ENCODE measurements at regions not wholly inside any gene's neighbourhood (a gene's known extent, or its start where the extent isn't known, plus 50 kb on each side); places are given as distances from the start of the nearest gene placed in this dataset.
"Not testable (repeated sequence)": the region's sequence is repeated elsewhere in the genome, so short reads cannot be mapped to it uniquely, and the experiment has no call there.

DNA sequence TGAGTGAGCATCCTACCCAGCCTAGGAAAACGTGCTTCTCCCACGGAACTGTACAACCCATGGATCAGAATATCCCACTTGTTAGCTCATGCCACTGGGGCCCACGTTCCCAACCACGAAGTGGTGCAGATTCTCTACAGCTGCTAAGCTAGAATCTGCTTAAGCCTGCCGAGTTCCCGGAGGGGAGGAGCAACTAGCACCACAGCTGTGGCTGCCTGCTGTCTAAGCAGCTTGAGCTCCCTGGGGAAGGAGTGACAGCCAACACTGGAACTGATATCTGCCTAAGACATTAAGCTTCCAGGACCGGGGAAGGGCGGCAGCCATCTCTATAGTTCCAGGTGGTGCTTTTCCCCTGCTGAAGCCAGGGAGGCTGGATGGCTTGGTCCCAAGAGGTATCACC, 334.7 kb upstream of the CHRM2 start:
- no peak for DNase-seq (ENCODE audit: low spot score)

DNA sequence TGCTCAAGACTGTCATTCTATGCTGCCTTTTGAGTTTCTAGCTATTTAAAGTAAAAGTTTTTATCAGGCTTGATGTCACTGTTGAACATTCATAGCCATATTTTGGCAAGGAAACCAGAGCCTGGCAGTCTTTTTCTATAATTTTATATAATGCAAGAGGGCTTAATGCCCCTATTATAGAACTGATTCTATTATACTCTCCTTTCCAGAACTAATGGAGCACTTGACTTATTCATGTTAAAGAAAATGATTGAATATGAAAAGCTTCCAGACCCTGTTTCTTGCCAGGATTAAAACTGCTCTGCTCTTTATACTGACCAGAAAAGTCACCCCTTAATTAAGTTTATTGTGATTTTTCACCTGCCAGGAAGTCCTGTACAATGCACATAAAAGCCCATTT, 337.6 kb upstream of the CHRM2 start:
- DNase-seq (ENCODE audit: low spot score), result no peak

- no peak for DNase-seq (ENCODE audit: low spot score)
These were observed 340.1 kb upstream of the CHRM2 start for GRCh38 chr7:136528329-136528728.

DNA sequence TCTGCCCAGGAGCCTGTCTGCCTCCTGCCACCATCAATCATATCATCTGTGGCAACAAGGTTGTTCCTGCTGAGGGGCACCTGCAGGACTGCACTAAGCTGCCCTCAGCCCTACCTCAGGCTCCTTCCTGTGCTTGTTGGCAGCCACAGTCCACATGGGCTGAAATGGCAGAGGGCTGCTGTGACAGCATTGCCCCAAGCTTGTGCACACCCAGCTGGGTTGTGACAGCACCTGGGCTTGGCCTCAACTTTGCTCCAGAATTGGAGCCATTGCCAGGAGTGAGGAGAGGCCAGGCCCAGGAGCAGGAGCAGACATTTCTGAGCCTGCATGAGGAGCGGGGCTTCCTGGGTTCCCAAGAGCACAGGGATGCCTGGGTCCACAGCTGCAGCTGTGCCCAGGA, 340.9 kb upstream of the CHRM2 start:
- no peak for DNase-seq (ENCODE audit: low spot score)

DNA sequence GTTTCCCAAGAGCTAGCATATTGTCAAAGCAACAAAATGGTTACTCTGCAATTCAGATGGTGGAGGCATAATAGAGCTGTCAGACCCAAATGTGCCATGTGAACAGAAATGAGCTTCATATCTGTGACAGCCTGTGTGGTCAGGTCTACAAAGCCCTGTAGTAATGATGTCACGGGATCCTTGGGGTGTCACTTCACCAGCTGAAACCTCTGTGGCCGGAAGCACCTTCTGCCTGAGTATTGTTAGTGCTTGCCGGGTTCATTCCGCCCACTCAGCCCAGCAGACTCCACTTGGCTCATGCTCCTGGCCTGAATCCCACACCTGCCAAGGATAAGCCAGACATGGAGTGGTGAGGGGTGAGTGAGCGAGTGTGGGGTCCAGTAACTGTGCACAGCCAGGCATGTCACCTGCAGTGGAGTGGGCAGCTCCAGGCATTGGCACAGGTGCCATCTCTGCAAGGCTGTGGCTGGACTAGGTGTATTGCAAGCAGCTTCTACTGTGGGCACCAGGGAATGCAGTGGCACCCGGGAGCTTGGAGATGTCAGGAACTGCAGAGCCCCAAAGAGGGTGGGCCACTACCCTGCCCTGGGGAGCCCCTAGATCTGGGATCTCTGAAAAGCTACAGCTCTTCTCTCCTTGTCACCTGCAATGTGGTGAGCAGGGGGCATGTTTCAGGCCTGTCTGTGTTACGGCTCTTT, 341.9 kb upstream of the CHRM2 start:
- DNase-seq (ENCODE audit: low spot score), result no peak

DNA sequence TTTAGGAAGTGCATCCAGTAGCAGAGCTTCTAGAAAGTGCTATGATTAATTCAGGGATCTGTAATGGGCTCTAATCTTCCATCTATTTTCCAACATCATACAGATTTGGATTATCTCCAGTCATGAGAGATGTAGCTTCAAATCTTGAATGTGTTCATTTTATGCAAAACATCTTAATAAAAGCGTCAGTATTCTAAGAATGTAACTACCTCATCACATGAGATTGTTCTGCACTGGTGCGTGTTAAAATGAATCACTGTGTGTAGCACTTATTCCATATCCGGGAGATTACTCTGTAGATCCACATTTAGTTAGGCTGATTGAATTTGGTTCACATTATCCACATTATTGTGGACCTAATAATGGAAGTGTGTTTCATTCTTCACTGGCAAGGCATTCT, 344.9 kb upstream of the CHRM2 start:
- DNase-seq (ENCODE audit: low spot score), result no peak

DNA sequence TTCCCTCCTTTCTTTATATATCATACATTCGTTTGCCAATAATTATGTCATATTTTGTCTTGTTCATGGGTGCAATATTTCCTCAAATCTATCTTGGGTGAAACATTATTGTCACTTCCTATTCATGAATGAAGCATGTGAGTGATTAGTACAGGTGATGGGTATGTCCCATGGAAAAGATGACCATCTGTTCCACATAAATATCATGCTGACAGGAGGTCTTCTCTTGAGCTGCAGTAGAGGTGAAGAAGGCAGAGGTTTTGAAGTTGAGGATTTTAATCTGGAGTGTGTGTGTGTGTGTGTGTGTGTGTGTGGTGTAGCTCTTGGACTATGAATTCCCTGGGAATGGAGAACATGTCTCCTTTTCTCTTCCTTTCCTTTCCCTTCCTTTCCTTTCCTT, 350.5 kb upstream of the CHRM2 start:
- DNase-seq (ENCODE audit: low spot score), result no peak

- no peak for DNase-seq (ENCODE audit: low spot score)
These were observed 353.7 kb upstream of the CHRM2 start for GRCh38 chr7:136514776-136515175.

DNA sequence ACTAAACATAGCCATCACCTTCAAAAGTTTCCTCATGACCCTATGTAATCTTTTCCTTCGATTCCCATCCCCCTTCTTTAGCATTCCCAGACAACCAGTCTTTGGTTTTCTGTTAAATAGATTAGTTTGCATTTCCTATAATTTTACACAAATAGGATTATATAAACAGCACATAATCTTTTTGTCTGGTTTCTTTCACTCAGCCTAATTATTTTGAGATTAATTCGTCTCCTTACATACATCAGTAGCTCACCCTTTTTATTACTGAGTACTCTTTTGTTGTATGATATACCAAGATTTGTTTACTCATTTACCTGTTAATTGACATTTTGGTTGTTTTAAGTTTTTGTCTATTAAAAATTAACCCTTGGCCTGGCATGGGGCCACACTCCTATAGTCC, 354.7 kb upstream of the CHRM2 start:
- DNase-seq (ENCODE audit: low spot score), result no peak

DNA sequence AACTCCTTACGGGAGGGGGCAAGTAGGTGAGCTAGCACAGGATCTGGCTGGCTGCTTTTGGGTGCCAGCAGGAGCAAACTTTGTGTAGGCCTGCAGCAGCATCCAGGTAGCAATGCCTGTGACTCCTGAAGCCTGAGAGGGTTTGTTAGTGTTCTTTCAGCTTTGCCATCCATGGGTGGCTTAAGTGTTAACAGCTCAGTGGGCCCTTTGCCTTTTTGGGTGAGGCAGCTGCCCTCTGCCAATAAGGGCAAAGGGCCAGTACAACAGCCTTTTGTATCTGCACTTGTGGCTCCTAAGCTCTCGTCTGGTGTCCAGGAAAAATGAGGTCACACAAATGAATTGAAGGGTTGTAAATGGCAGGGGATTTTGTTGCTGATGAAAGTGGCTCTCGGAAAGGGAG, 359.0 kb upstream of the CHRM2 start:
- DNase-seq (ENCODE audit: low spot score), result no peak

DNA sequence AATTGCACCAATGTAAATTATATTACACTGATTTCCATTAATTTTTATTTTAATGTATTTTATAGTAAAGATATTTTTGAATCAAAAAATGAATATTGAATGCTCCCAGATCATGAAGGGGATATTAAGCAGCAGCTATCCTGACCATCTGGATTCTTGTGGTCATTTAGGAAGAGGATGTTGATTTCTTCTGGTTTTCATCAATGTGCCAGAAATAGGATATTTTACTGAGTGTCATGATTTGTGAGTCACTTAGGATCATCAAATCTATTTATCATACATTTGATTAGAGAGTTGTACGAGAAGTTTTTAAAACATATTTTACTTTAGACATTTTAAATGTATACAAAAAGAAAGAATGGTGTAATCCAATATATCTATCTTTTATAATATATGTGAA, 366.3 kb upstream of the CHRM2 start:
- no peak for DNase-seq (ENCODE audit: low spot score)

GRCh38 chr7:136501151-136501550, 367.3 kb upstream of the CHRM2 start:
- DNase-seq (ENCODE audit: low spot score), result no peak

GRCh38 chr7:136496551-136496950, 371.9 kb upstream of the CHRM2 start:
- no peak for DNase-seq (ENCODE audit: low spot score)

DNA sequence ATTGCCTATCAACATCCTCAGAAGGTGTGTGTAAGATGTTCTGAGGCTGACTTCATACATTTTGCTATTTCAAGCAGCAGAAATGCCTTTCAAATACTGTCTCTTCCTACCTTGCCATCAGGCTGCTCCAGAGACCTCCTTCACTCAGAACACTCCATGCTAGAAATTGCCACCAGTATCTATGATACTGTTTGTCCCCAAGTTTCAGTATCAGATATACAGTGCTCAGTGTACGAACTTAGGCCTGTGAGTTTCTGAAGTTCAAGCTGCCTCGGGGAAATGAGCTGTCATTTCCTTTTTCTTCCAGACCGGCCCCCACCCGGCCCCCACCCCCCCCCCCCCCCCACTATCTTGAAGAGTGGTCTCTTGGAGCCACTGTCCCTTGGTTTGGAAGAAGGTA, 373.4 kb upstream of the CHRM2 start:
- DNase-seq (ENCODE audit: low spot score), result no peak

DNA sequence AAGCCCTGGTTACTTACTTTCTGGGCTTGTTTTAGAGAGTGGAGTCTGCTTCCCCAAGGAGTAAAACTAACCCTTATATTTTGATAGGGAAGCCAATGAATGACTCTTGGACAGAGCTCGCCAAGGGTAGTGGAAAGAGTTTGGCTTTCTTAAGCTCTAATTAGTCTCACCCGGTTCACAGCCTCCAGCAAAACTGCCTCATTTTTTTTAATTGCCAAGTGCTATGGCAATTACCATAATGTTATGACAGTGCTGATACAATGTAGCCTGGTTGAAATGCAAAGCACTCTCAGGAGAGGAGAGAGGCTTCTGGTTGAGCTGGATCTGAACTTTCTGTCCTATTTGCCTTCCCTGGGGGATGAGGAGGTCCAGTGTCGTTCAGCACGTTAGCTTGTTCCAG, 376.1 kb upstream of the CHRM2 start:
- DNase-seq (ENCODE audit: low spot score), result no peak

DNA sequence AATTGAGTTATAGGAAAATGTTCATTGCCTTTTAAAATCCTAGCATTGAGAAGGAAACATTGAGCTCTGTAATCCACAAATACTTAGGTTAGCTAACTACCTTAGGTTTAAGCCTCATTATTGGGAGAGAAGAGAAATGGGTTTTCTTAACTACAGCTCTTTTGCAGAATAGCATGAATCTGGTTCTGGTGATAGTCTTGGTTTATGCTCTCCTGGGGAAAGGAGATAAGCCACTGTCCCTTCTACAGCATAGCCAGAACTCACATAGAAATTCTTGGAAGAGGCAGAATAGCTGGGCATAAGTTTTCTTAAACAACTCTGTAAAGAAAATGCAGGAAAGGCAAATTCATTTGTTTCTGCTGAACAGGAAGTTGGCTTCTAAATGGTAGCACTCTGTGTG, 378.6 kb upstream of the CHRM2 start:
- no peak for DNase-seq (ENCODE audit: low spot score)

DNA sequence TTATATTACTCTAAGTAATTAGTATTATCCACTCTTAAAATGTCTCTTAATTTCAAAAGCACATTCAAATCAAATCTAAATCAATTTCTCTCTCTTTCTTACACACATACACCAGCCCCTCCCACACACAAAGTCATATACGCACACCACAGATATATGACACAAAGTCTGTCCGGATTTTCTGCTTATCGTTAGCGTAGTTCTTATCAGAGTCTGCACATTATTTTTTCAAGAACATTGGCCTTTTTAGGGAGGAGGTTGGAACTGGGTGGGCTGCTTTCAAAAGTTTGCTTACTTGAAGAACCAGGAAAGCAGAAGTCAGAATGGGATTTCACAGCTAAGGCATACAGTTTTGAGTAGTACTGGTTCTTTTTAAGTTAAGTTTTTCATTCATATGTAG, 387.6 kb upstream of the CHRM2 start:
- no peak for DNase-seq (ENCODE audit: low spot score)

DNA sequence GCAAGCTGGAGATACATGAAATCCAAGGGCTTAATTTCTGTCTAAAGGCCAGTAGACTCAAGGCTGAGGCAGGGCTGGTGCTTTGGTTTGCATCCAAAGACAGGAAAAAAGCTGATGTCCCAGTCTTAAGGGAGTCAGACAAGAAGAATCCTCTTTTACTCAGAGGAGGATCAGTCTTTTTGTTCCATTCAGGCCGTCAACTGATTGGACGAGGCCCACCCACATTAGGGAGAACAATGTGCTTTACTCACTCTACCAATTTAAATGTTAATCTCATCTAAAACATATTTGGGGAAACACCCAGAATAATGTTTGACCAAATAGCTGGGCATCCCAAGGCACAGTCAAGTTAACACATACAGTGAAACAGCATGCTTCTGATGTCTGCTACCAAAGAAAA, 388.5 kb upstream of the CHRM2 start:
- DNase-seq (ENCODE audit: low spot score), result no peak

DNA sequence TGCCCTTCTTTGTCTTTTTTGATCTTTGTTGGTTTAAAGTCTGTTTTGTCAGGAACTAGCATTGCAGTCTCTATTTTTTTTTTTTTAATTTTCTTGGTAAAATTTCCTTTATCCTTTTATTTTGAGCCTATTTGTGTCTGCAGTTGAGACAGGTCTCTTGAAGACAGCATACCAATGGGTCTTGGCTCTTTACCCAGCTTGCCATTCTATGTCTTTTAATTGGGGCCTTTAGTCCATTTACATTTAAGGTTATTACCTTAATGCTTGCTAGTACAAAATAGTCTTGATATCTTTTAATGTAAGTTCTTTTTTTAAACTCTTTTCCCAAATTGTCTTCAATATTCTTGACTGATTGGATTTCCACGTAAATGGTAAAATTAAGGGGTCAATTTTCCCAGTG, 398.3 kb upstream of the CHRM2 start:
- no peak for DNase-seq (ENCODE audit: low spot score)

GRCh38 chr7:136452949-136453348, 415.5 kb upstream of the CHRM2 start:
- DNase-seq (ENCODE audit: low spot score), result no peak

DNA sequence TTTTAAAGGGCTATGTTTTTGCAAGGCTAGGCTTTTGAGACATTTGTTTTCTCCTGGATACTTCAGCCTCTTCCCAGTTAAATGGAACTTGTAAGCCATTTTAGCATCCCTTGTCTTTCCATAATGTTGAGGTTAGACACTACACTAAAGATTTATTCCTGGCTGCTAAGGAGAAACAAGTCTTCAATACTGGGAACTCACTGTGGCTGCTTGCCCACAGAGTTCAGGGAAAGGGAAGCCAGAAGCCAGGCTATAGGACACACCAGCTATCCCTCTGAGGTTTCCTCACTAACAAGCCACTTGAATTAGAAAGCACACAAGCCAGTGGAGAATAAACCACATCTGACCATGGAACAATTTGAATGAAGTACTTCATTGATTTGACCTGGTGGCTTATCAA, 421.7 kb upstream of the CHRM2 start:
- DNase-seq (ENCODE audit: low spot score), result no peak

DNA sequence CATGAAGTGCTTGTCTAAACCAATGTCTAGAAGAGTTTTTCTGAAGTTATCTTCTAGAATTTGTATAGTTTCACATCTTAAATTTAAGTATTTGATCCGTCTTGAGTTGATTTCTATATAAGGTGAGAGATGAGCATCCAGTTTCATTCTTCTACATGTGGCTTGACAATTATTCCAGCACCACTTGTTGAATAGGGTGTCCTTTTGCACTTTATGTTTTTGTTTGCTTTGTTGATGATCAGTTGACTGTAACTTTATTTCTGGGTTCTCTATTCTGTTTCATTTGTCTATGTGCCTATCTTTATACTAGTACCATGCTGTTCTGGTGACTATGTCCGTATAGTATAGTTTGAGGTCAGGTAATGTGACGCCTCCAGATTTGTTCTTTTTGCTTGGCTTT, 426.6 kb upstream of the CHRM2 start:
- no peak for DNase-seq (ENCODE audit: low spot score)

GRCh38 chr7:136431736-136432135, 436.7 kb upstream of the CHRM2 start:
- DNase-seq (ENCODE audit: low spot score), result not testable (repeated sequence)

DNA sequence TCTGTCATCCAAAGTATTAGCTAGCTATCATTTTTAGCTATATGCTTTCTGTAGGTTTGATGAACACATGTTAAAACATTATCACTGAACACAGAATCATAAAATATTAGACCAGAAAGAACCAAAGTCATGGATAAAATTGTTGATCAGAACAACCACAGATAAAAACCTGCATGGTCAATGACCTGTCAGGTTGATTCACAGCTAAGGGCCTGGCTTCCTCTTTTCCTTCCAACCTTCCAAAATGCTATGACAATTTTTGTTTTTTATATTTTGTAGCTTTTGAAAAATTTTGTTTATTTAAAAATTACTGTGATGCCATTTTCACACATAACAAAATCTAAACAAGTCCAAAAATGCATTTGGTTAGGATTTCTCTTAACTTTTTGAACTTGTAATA, 444.4 kb upstream of the CHRM2 start:
- no peak for DNase-seq (ENCODE audit: low spot score)

DNA sequence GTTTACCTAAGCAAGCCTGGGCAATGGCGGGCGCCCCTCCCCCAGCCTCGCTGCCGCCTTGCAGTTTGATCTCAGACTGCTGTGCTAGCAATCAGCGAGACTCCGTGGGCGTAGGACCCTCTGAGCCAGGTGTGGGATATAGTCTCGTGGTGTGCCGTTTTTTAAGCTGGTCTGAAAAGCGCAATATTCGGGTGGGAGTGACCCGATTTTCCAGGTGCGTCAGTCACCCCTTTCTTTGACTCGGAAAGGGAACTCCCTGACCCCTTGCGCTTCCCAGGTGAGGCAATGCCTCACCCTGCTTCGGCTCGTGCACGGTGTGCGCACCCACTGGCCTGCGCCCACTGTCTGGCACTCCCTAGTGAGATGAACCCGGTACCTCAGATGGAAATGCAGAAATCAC, 442.6 kb upstream of the MTPN start:
- DNase-seq (ENCODE audit: low spot score), result not testable (repeated sequence)
